ENCODE measurements at regions not wholly inside any gene's neighbourhood (a gene's known extent, or its start where the extent isn't known, plus 50 kb on each side); places are given as distances from the start of the nearest gene placed in this dataset.

GRCh38 chr4:156690572-156690971 is 281.0 kb downstream of the PDGFC start:
- no peak for DNase-seq (ENCODE audit: low read depth in 2 of 2)
- TF ChIP-seq CTCF (IDR thresholded peaks at IDR 0.05; ENCODE audit: low read depth, low read length), result no peak
- H3K4me3 ChIP-seq (replicated peaks in 1 of 2; ENCODE audit: low read depth in 2 of 2, low read length in 2 of 2), result no peak overlapping the region

GRCh38 chr4:156686120-156686519 is 285.5 kb downstream of the PDGFC start:
- no peak overlapping the region for H3K4me3 ChIP-seq (replicated peaks in 1 of 2; ENCODE audit: low read depth in 2 of 2, low read length in 2 of 2)
- TF ChIP-seq CTCF (IDR thresholded peaks at IDR 0.05; ENCODE audit: low read depth, low read length), result no peak
- DNase-seq (ENCODE audit: low read depth in 2 of 2), result peak; percentile 77

GRCh38 chr4:156685308-156685707 is 286.3 kb downstream of the PDGFC start:
- H3K4me3 ChIP-seq (replicated peaks in 1 of 2; ENCODE audit: low read depth in 2 of 2, low read length in 2 of 2), result no peak overlapping the region
- peak in 1 of 2 donors; percentile 24 for DNase-seq (ENCODE audit: low read depth in 2 of 2)
- no peak for TF ChIP-seq CTCF (IDR thresholded peaks at IDR 0.05; ENCODE audit: low read depth, low read length)

GRCh38 chr4:156677656-156678055 is 293.9 kb downstream of the PDGFC start:
- no peak for TF ChIP-seq CTCF (IDR thresholded peaks at IDR 0.05; ENCODE audit: low read depth, low read length)
- no peak for DNase-seq (ENCODE audit: low read depth in 2 of 2)
- H3K4me3 ChIP-seq (replicated peaks in 1 of 2; ENCODE audit: low read depth in 2 of 2, low read length in 2 of 2), result no peak overlapping the region

- no peak overlapping the region for H3K4me3 ChIP-seq (replicated peaks in 1 of 2; ENCODE audit: low read depth in 2 of 2, low read length in 2 of 2)
- DNase-seq (ENCODE audit: low read depth in 2 of 2), result peak; percentile 54 to 85
- peak; percentile 43 for TF ChIP-seq CTCF (IDR thresholded peaks at IDR 0.05; ENCODE audit: low read depth, low read length)
Measured at GRCh38 chr4:156677131-156677531, 294.5 kb downstream of the PDGFC start.

- no peak overlapping the region for H3K4me3 ChIP-seq (replicated peaks in 1 of 2; ENCODE audit: low read depth in 2 of 2, low read length in 2 of 2)
- peak in 1 of 2 donors; percentile 35 for DNase-seq (ENCODE audit: low read depth in 2 of 2)
Measured at GRCh38 chr4:156676116-156676851, 295.3 kb downstream of the PDGFC start.

More at GRCh38 chr4:156676116-156676851, 295.3 kb downstream of the PDGFC start:
- no peak for TF ChIP-seq CTCF (IDR thresholded peaks at IDR 0.05; ENCODE audit: low read depth, low read length)
